ENCODE measurements at regions not wholly inside any gene's neighbourhood (a gene's known extent, or its start where the extent isn't known, plus 50 kb on each side); places are given as distances from the start of the nearest gene placed in this dataset.
"Not testable (repeated sequence)": the region's sequence is repeated elsewhere in the genome, so short reads cannot be mapped to it uniquely, and the experiment has no call there.

DNA sequence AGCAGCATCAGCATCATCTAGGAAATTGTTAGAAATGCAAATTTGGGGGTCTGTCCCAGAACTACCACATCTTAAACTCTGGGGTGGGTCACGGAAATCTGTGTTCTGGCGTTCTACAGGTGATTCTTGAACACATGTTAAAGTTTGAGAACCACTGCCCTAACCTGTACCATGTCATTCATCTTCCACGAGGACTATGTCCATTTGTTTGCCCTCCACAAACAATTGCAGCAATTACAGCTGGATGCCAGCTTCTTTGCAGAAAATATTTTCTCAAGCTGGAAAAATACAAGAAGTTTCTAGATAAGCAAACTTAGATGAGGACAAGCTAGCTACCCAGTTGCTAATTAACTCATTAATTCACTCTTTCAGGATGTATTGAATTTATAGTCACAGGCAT is 54.1 kb downstream of the MAFB start:
- no peak for DNase-seq (ENCODE audit: low read depth)

DNA sequence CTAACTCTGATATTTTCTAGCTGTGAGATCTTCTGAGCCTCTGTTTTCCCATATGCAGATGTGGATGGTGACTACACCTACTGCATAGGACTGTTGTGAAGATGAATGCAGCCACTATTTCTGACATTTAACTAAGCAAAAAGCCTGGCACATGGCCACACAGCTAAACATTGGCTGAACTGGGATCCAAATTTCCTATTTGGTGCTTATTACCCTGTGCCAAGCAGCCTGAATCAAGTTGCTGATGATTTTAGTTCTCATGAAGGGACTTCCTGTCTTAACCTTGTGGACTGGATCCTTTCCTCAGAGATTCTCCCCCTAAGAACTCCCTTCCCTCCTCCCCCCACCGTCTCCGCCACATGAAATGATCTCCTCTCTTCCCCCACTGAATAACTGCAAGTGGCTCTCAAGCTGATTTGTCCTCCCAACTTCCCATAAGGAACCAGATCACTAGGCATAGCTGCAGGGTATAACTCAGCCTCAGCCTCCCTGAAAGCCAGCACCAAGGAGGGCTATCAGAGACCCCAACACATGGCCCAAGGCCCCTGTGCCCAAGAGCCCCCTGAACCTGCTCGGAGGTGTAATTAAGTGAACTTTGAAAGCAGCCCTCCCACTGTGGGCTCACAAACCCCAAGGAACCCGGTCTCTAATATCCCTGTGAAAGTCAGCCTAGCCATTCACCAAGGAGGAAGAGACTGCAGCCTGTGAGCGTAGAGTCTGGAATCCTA is 55.7 kb downstream of the MAFB start:
- no peak for DNase-seq (ENCODE audit: low read depth)

DNA sequence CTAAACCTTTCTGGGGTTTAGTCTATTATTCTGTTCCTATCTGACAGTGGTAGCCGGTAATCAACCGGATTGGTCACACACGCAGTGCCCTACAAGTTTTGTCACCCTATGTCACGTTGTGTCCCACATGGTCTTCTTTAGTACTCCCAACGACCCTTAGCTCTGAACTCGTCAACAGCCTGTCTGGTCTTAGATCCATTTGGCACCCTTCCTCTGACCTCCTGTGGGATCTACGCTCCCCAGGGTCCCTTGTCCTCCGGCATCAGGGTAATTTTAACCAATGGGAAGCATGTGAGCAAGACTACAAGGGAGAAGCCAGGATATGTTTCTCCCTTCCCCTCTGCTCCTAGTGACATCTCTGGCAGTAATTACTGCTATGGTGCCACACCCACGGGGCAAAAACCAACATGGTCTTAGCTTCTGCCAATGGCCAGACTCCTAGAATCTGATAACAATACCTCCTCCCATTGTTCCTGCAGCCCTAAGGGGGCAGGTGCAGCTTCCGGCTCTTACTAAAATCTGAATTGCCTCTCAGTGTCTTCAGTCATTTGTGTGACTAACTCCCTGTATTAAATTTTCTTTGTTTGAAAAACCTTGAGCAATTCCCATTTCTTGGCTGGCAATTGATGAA is 56.6 kb downstream of the MAFB start:
- DNase-seq (ENCODE audit: low read depth) = no peak

DNA sequence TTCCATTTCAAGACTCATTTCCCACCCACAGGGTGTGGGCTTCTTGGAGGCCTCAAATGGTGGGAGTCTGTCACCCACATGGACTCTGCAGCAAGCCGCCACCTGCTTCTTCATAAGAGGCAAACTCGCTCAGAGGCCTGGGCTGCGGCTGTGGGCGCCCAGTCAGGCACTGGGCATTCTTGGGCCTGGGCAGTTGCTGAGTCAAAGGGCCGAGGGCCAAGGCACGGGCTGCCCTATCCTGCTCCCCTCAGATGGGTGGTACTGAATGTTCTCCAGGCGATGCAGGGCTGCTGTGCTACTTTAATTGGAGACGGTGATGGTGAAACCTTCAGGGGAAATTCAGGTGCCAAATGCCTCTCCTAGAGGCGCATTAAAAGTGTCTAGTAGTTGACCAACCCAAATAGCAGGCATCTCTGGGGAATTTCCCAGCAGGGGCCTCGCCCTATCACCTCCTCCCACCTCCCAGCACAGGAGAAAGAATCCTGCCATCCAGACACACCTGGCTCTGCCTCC is 57.9 kb downstream of the MAFB start:
- no peak for DNase-seq (ENCODE audit: low read depth)

GRCh38 chr20:40630713-40631112 is 58.3 kb downstream of the MAFB start:
- no peak for DNase-seq (ENCODE audit: low read depth)

DNA sequence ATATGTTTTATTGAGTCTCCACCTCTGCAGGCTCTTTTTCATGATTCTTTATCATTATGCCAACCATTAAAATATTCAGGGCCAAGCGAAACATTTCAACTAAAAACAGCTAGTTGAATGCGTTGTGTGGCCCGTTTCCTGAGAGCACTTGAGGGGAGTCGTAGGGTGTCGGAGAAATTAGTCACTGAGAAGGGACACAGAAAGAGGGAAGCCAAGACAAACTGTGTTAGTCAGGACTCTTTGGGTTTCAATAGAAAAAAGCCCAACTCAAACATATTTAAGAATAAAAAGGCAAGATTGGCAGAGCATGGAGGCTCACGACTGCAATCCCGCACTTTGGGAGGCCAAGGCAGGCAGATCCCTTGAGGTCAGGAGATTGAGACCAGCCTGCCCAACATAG is 58.9 kb downstream of the MAFB start:
- no peak for DNase-seq (ENCODE audit: low read depth)

DNA sequence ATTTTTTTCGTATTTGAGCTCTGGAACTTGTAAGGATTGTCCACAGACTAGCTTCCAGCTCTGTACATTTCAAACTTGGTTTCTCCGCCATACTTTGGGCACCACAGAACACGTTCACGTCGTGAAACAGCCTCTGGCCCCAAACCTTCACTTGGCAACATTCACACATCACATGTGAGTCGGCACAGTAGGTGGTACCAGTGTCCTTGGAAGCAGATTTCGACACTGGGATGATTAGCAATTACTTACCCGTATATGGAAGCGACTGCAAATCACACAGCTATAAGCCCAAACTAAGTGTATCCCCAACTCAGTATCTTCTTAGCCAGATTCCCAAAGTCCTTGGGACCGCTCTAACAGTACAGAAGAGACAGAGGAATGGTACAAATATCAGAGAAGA is 60.2 kb downstream of the MAFB start:
- no peak for DNase-seq (ENCODE audit: low read depth)

DNA sequence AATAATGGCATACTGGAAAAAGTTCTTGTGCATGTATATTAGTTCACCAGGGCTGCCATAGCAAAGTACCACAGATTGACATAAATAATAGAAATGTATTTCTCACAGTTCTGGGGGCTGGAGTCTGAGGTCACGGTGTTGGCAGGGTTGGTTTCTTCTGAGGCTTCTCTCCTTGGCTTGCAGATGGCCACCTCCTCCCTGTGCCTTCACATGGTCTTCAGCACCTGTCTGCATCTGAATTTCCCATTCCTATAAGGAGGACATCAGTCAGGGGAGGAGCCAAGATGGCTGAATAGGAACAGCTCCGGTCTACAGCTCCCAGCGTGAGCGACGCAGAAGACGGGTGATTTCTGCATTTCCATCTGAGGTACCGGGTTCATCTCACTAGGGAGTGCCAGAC is 70.0 kb downstream of the MAFB start:
- DNase-seq (ENCODE audit: low read depth) = not testable (repeated sequence)

DNA sequence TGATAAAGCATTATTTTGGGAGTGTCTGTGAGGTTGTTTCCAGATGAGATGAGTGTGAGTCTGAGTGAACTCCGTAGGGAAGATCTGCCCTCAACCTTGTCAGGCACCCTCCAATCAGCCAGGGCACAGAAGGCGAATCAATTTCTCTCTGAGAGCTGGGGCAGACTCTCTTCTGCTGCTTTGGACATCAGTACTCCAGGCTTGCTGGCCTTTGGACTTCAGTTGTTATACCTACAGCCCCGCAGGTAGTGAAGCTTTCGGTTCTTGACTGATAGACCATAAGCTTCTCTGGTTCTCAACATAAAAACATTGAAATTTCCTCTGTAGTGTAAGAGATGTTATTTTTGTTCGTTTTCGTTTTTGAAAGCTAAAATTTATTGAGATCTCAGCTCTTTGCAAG is 71.4 kb downstream of the MAFB start:
- DNase-seq (ENCODE audit: low read depth) = no peak

DNA sequence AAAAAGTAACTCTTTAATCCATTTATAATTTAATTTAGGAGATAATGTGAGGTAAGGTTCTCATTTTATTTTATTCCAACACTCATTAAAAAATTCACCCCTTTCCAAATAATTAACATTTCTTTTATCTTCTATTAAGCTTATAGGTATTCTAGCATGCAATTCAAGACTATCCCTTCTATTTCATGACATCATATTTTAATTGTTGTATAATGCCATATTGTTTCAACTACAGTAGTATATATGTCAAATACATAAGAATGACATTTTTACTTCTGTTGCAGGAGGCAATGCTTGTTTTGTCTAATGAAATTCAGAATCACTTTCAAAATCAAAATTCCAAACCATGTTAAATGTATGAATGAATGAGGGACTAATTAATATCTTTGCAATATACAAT is 76.2 kb downstream of the MAFB start:
- no peak for DNase-seq (ENCODE audit: low read depth)

- DNase-seq (ENCODE audit: low read depth) = no peak
Measured at GRCh38 chr20:40612247-40612646, 76.8 kb downstream of the MAFB start.

DNA sequence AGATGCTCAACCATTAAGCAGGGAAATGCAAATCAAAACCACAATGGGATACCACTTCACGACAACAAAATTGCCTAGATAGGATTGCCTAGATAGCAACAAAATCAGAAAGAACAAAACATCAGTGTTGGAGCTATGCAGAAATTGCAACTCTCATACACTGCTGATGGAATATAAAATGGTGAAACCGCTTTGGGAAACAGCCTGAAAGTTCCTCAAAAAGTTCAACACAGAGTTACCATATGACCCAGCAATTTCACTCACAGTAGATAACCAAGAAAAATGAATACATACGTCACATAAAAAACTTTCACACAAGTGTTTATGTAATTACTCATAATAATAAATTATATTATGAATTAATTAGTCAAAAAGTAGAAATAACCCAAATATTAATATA is 78.3 kb downstream of the MAFB start:
- DNase-seq (ENCODE audit: low read depth) = no peak

DNA sequence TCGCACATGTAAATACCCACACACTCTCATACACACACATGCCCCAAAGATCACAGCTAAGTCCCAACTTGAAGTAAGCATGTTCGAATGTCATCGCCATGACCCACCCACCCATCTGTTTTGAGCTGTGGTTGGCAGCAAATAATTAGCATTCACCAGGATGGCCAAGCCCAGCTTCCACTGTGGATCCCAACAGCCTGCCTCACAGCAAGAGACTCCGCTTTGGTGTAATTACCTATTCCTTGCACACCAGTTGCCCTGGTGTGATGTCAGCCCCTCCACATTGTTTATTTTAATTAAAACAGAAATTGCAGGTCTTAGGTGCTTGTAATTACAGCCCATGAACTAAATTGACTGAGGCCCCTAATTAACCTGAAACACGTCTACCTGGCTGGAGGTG is 81.1 kb downstream of the MAFB start:
- no peak for DNase-seq (ENCODE audit: low read depth)

DNA sequence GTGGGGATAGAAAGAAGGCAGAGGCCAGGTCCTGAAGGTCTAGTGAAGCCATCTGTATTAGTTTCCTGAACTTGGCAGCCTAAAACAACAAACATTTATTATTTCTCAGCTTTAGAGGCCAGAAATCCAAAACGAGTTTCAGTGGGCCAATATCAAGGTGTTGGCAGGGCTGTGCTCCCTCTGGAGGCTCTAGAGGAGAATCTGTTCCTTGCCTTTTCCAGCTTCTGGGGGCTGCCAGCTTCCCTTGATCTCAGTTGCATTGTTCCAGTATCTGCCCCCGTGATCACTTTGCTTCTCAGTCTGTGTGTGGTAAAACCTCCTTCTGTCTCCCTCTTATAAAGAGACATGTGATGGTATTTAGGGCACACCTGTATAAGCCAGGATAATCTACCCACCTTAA is 82.4 kb downstream of the MAFB start:
- DNase-seq (ENCODE audit: low read depth) = no peak

- no peak for DNase-seq (ENCODE audit: low read depth)
Measured at GRCh38 chr20:40606237-40606636, 82.8 kb downstream of the MAFB start.

- no peak for DNase-seq (ENCODE audit: low read depth)
Measured at GRCh38 chr20:40604416-40604815, 84.6 kb downstream of the MAFB start.

GRCh38 chr20:40603057-40603651 is 85.9 kb downstream of the MAFB start:
- no peak for DNase-seq (ENCODE audit: low read depth)

GRCh38 chr20:40602381-40602780 is 86.7 kb downstream of the MAFB start:
- no peak for DNase-seq (ENCODE audit: low read depth)

- no peak for DNase-seq (ENCODE audit: low read depth)
Measured at GRCh38 chr20:40600441-40601219, 88.4 kb downstream of the MAFB start.

GRCh38 chr20:40599987-40600386 is 89.0 kb downstream of the MAFB start:
- DNase-seq (ENCODE audit: low read depth) = no peak

GRCh38 chr20:40592941-40593340 is 96.1 kb downstream of the MAFB start:
- DNase-seq (ENCODE audit: low read depth) = no peak

DNA sequence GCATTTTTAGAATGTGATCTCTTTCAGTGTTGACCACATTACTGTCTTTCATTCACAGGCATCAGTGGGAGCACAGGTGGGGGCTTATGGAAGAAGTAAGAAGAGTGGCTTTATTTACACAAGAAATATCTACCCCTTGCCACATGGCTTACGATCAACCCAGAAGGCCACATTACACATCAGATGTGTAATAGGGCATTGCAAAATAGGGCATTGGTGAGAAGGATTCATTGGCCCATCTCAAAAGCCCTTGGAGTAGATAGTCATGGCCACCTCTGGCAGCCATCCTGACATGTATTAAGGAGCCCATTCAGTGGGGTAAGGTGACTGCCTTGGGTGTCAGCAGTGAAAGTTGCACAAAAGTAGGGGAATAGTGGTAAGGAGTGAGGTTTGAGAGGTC is 97.5 kb downstream of the MAFB start:
- no peak for DNase-seq (ENCODE audit: low read depth)

GRCh38 chr20:40591119-40591518 is 97.9 kb downstream of the MAFB start:
- no peak for DNase-seq (ENCODE audit: low read depth)

Measured in stimulated activated CD4-positive, alpha-beta T cell treated with anti-CD3 and anti-CD28 coated beads, Interleukin-2, amount 100 ng/mL, for 4 hours (primary cell).